ENCODE measurements at regions not wholly inside any gene's neighbourhood (a gene's known extent, or its start where the extent isn't known, plus 50 kb on each side); places are given as distances from the start of the nearest gene placed in this dataset.

DNA sequence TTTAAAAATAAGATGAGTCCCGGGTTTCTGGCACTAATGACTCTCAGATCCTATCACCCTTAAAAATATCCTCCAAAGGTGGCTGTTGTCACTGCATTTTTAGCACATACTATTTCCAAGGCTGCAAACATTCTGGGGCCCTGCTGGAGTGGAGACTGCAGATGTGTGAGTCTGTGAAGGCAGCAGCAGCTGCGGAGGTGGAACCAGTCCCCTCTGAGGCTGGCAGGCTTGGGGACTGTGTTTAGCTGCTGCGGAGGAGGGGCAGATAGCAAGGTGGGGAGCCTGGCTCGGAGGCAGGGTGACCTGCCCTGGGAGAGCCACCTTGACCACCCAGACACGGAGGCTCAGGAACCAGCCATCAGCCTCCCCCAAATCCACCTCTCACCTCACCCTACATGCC is 77.0 kb downstream of the C5orf15 start:
- no peak overlapping the region for H3K27ac ChIP-seq
- H3K4me1 ChIP-seq = no peaks in the 10 kb centered on the region
- in situ Hi-C loops (cut with MboI; ENCODE audit: low pct_ligation_motif_present in 1 of 4, low pct_unique_long_range_greater_than_20kb in 1 of 4, low sequenced_read_pairs in 3 of 4) (no loop called here), intact Hi-C loops (cut with DNase I; ENCODE audit: low total_unique reads) (no loop called here)
- no peak for DNase-seq
- H3K27me3 ChIP-seq = no peaks in the 10 kb centered on the region
- H3K4me3 ChIP-seq = no peak overlapping the region
- TF ChIP-seq POLR2AphosphoS5 (IDR thresholded peaks at IDR 0.05) (no peak), EP300 (IDR thresholded peaks at IDR 0.05; ENCODE audit: low read depth) (no peak), POLR2A (IDR thresholded peaks at IDR 0.05) (no peak)
- TF ChIP-seq, protein P1, sequence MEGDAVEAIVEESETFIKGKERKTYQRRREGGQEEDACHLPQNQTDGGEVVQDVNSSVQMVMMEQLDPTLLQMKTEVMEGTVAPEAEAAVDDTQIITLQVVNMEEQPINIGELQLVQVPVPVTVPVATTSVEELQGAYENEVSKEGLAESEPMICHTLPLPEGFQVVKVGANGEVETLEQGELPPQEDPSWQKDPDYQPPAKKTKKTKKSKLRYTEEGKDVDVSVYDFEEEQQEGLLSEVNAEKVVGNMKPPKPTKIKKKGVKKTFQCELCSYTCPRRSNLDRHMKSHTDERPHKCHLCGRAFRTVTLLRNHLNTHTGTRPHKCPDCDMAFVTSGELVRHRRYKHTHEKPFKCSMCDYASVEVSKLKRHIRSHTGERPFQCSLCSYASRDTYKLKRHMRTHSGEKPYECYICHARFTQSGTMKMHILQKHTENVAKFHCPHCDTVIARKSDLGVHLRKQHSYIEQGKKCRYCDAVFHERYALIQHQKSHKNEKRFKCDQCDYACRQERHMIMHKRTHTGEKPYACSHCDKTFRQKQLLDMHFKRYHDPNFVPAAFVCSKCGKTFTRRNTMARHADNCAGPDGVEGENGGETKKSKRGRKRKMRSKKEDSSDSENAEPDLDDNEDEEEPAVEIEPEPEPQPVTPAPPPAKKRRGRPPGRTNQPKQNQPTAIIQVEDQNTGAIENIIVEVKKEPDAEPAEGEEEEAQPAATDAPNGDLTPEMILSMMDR (IDR thresholded peaks at IDR 0.05) = no peak
- H3K36me3 ChIP-seq = no peaks in the 10 kb centered on the region
- WGBS, 2 donors (ENCODE audit: low coverage in 1 of 2) = 81 to 100% methylated on average over 1 to 5 of the region's 5 CpGs
- no peaks in the 10 kb centered on the region for H3K9me3 ChIP-seq

DNA sequence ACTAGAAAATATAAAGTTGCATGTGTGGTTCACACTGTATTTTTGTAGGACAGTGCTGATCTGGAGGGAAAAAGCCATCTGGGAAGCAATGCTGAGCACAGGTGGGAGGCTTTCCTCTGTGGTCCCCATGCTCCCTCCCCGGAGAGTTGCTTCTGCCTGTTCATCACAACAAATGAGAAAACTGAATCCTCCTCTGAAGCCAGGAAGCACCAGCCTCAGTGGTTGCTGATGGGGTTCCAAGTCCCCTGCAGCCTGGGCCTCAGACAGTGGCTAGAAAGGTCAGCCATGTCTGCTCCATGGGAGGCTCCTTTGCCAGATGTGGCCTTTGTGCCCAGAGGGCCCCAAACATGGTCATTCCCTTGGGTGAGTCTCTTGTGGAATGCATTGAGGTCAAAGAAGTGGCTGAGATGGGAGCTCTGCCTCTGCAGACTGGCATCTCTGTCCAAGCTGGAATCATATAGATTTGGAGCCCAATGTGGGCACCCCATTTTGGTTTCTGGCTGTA is 77.6 kb downstream of the C5orf15 start:
- no peaks in the 10 kb centered on the region for H3K27me3 ChIP-seq

DNA sequence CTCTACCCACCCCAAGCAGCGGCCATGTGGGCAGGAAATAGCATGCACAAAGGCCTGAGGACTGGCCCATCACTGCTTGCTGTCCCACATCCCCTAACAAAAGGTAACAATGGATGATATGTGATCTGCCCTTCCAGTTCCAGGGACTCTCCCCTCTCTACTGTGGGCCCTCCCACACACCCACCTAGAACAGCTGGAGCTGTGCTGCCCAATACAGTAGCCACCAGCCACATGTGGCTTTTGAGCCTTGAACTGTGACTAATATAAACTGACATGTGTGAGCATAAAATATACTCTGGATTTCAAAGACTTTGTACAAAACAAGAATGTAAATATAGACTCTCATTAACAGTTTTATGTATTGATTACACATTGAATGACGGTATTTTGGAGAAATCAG is 78.1 kb downstream of the C5orf15 start:
- intact Hi-C loops (cut with DNase I; ENCODE audit: low total_unique reads) (no loop called here), in situ Hi-C loops (cut with MboI; ENCODE audit: low pct_ligation_motif_present in 1 of 4, low pct_unique_long_range_greater_than_20kb in 1 of 4, low sequenced_read_pairs in 3 of 4) (no loop called here)
- Histone ChIP-seq H3K9me3 (no peaks in the 10 kb centered on the region), H3K36me3 (no peaks in the 10 kb centered on the region), H3K4me3 (no peak overlapping the region), H3K27me3 (no peaks in the 10 kb centered on the region), H3K27ac (no peak overlapping the region), H3K4me1 (no peaks in the 10 kb centered on the region)
- DNase-seq = no peak
- TF ChIP-seq EP300 (IDR thresholded peaks at IDR 0.05; ENCODE audit: low read depth) = no peak
- TF ChIP-seq POLR2A (IDR thresholded peaks at IDR 0.05) = no peak
- TF ChIP-seq, protein P1 (IDR thresholded peaks at IDR 0.05) = no peak
- no peak for TF ChIP-seq POLR2AphosphoS5 (IDR thresholded peaks at IDR 0.05)
- WGBS, 2 donors (ENCODE audit: low coverage in 1 of 2) = 81 to 88% methylated on average over 1 to 2 of the region's 2 CpGs

More for the DNA sequence above, 77.6 kb downstream of the C5orf15 start:
- no peak for DNase-seq
- H3K36me3 ChIP-seq = no peaks in the 10 kb centered on the region
- H3K4me3 ChIP-seq = no peak overlapping the region
- intact Hi-C loops (cut with DNase I; ENCODE audit: low total_unique reads) = no loop called here
- TF ChIP-seq POLR2A (IDR thresholded peaks at IDR 0.05) = no peak
- TF ChIP-seq, protein P1 (IDR thresholded peaks at IDR 0.05) = no peak
- no peak for TF ChIP-seq POLR2AphosphoS5 (IDR thresholded peaks at IDR 0.05)
- TF ChIP-seq EP300 (IDR thresholded peaks at IDR 0.05; ENCODE audit: low read depth) = no peak
- H3K27ac ChIP-seq = no peak overlapping the region
- H3K4me1 ChIP-seq = no peaks in the 10 kb centered on the region
- 67 to 88% methylated on average over 1 of the region's 1 CpG for WGBS, 2 donors (ENCODE audit: low coverage in 1 of 2)
- no peaks in the 10 kb centered on the region for H3K9me3 ChIP-seq
- in situ Hi-C loops (cut with MboI; ENCODE audit: low pct_ligation_motif_present in 1 of 4, low pct_unique_long_range_greater_than_20kb in 1 of 4, low sequenced_read_pairs in 3 of 4) = no loop called here

DNA sequence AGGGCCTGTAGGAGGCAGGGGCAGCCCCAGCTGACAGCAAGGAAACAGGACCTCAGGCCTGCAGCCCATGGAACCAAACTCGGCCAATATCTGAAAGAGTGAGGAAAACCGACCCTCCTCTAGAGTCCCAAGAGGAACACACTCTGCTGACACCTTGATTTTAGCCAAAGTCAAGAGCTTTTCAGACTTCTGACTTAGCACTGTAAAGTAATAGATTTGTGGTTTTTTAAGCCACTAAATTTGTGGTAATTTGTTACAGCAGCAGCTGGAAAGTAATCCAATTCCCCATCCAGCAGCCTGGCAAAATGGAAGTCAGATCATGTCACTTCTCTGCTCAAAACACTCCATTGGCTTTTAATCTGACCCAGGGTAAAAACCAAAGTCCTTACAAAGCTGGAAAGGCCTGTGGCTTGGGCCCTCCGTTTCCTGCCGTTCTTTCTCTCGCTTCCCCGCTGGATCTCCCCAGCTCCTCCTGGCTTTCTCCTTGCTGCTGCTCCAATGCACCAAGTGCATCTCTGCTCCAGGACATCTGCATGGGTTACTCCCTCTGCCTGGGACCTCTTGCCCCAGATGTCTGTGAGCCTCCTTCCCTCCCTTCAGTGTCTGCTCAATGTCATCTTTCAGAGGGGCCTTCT is 79.0 kb downstream of the C5orf15 start:
- 86 to 98% methylated on average over 5 to 6 of the region's 6 CpGs for WGBS, 2 donors (ENCODE audit: low coverage in 1 of 2)
- in situ Hi-C loops (cut with MboI; ENCODE audit: low pct_ligation_motif_present in 1 of 4, low pct_unique_long_range_greater_than_20kb in 1 of 4, low sequenced_read_pairs in 3 of 4) = no loop called here

More for the DNA sequence above, 79.0 kb downstream of the C5orf15 start:
- H3K27ac ChIP-seq = no peak overlapping the region
- intact Hi-C loops (cut with DNase I; ENCODE audit: low total_unique reads) = no loop called here
- TF ChIP-seq EP300 (IDR thresholded peaks at IDR 0.05; ENCODE audit: low read depth) = no peak
- TF ChIP-seq, protein P1 (IDR thresholded peaks at IDR 0.05) = no peak
- TF ChIP-seq POLR2AphosphoS5 (IDR thresholded peaks at IDR 0.05) = no peak
- TF ChIP-seq POLR2A (IDR thresholded peaks at IDR 0.05) = no peak
- no peaks in the 10 kb centered on the region for H3K9me3 ChIP-seq
- H3K27me3 ChIP-seq = no peaks in the 10 kb centered on the region
- no peaks in the 10 kb centered on the region for H3K36me3 ChIP-seq
- H3K4me1 ChIP-seq = peaks cover 0 to 3% (median 0%) of the 10 kb centered on the region in 4 donors
- DNase-seq = no peak
- no peak overlapping the region for H3K4me3 ChIP-seq
